Mucosa of rectum (tissue), 2 donors: ENCODE measurements at regions not wholly inside any gene's neighbourhood (a gene's known extent, or its start where the extent isn't known, plus 50 kb on each side); places are given as distances from the start of the nearest gene placed in this dataset.

Experiments
- H3K27ac ChIP-seq, 2 donors: one replicate each; pipeline ENCODE4 v1.7.0; 2013; ENCODE audit warnings: inconsistent platforms in 2 of 2, low read depth in 2 of 2, low read length in 2 of 2
- H3K27me3 ChIP-seq, 2 donors: one replicate each; pipeline ENCODE4 v1.7.0; 2013; ENCODE audit warnings: low read length in 2 of 2; ENCODE audit not compliant: control insufficient read depth in 2 of 2, insufficient read depth in 2 of 2
- H3K36me3 ChIP-seq, 2 donors: one replicate each; pipeline ENCODE4 v1.7.0; 2013; ENCODE audit warnings: low read length in 2 of 2; ENCODE audit not compliant: control insufficient read depth in 2 of 2, insufficient read depth in 2 of 2
- H3K4me1 ChIP-seq, 2 donors: one replicate each; pipeline ENCODE4 v1.7.0; 2013; ENCODE audit warnings: low read length in 2 of 2, mild to moderate bottlenecking in 1 of 2; ENCODE audit not compliant: control insufficient read depth in 2 of 2, insufficient read depth in 2 of 2
- H3K4me3 ChIP-seq, 2 donors: one replicate each; pipeline ENCODE4 v1.7.0; 2013; ENCODE audit warnings: low read length in 2 of 2
- H3K9ac ChIP-seq, 2 donors: one replicate each; pipeline ENCODE4 v1.7.0; 2013; ENCODE audit warnings: low read length in 2 of 2, low read depth in 1 of 2, mild to moderate bottlenecking in 1 of 2
- H3K9me3 ChIP-seq, 2 donors: one replicate each; pipeline ENCODE4 v1.7.0; 2013; ENCODE audit warnings: low read length in 2 of 2; ENCODE audit not compliant: control insufficient read depth in 2 of 2
- donor health status: healthy.
- donor health status: Normal muscosa, but diverticular disease.

- Histone ChIP-seq H3K27ac (no peak overlapping the region), H3K4me3 (no peak overlapping the region), H3K9me3 (no peaks in the 10 kb centered on the region), H3K36me3 (no peaks in the 10 kb centered on the region), H3K9ac (no peak overlapping the region), H3K4me1 (peaks cover 5 to 17% of the 10 kb centered on the region in 2 donors), H3K27me3 (no peaks in the 10 kb centered on the region)
Measured at GRCh38 chr1:39134768-39135333, 69.6 kb upstream of the MACF1 start.

- Histone ChIP-seq H3K36me3 (no peaks in the 10 kb centered on the region), H3K27ac (no peak overlapping the region), H3K9ac (no peak overlapping the region), H3K4me1 (peaks cover 5 to 10% of the 10 kb centered on the region in 2 donors), H3K9me3 (no peaks in the 10 kb centered on the region), H3K4me3 (no peak overlapping the region), H3K27me3 (no peaks in the 10 kb centered on the region)
Measured at GRCh38 chr1:39136638-39137037, 67.9 kb upstream of the MACF1 start.

GRCh38 chr1:39139723-39140360 lies 64.7 kb upstream of the MACF1 start:
- Histone ChIP-seq H3K4me3 (no peak overlapping the region), H3K27ac (no peak overlapping the region), H3K9ac (no peak overlapping the region), H3K27me3 (no peaks in the 10 kb centered on the region), H3K36me3 (no peaks in the 10 kb centered on the region), H3K4me1 (peaks cover 0 to 5% of the 10 kb centered on the region in 2 donors), H3K9me3 (no peaks in the 10 kb centered on the region)

- peaks cover 0 to 5% of the 10 kb centered on the region in 2 donors for H3K4me1 ChIP-seq
Measured at GRCh38 chr1:39141925-39142324, 62.6 kb upstream of the MACF1 start.

DNA sequence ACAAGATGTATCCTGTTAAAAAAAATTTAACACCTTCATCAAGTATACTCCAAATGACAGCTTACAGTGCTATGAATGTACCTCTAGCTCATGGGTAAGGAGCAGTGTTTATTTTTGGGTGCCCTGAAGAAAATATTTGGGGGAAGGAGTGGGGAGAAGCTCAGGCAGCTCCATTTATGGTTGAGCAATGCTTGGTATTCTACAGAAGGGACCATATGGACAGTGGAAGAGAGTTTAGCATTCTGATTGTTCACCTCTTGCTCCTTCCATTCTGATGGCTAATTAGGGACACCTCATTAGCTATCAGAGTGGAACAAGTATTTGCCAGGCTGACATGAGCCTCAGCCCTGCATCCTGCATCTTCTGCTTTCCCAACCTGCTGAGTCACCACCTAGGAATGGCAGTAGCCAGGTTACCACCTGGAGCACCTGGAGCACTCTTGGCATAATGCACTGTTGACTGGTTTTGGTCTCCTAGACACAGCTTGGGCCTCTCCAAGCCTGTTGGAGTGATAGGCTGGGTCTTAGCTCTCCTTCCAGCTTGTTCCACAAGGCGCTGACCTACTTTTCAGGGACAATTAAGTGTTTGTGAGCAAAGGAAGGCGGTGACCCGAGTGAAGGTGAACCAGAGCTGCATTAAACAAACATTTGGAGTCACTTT lies 62.0 kb upstream of the MACF1 start:
- Histone ChIP-seq H3K4me3 (no peak overlapping the region), H3K36me3 (no peaks in the 10 kb centered on the region), H3K9ac (no peak overlapping the region), H3K9me3 (no peaks in the 10 kb centered on the region), H3K4me1 (peaks cover 0 to 5% of the 10 kb centered on the region in 2 donors), H3K27ac (no peak overlapping the region), H3K27me3 (no peaks in the 10 kb centered on the region)

More at GRCh38 chr1:39141925-39142324, 62.6 kb upstream of the MACF1 start:
- no peaks in the 10 kb centered on the region for H3K9me3 ChIP-seq
- no peak overlapping the region for H3K9ac ChIP-seq
- no peak overlapping the region for H3K4me3 ChIP-seq
- H3K27me3 ChIP-seq = no peaks in the 10 kb centered on the region
- no peaks in the 10 kb centered on the region for H3K36me3 ChIP-seq
- H3K27ac ChIP-seq = no peak overlapping the region

- no peaks in the 10 kb centered on the region for H3K36me3 ChIP-seq
- no peak overlapping the region for H3K27ac ChIP-seq
- H3K4me3 ChIP-seq = no peak overlapping the region
- H3K27me3 ChIP-seq = no peaks in the 10 kb centered on the region
- no peaks in the 10 kb centered on the region for H3K9me3 ChIP-seq
- no peak overlapping the region for H3K9ac ChIP-seq
- peaks cover 0 to 5% of the 10 kb centered on the region in 2 donors for H3K4me1 ChIP-seq
Measured at GRCh38 chr1:39144924-39145323, 59.6 kb upstream of the MACF1 start.

DNA sequence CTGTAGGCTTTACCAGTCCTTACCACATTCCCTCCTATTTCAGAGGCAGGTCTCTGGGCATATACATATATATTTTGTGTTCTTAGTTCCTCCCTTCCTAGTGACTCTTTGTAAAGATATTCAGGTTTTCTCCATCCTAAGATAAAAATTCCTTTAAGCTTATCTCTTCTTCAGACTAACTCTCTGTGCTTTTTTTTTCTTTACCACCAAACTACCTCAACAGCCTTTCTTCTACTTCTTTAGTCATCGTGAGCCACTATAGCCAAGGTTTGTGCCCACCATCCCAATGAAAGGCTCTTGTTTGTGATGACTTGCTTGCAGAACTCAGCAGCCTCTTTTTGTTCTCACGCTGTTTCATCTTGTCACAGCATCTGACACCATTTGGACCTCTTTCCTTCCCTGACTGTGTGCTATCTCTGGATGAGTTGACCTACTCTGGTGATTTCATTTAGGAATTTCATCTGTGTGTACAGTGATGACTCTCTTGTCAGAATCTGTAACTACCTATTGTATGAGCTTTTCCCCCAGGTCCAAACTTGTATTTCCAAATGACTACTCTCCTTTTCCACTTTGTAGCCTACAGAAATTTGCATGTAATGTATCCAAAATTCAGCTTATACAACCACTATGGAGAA lies 59.0 kb upstream of the MACF1 start:
- Histone ChIP-seq H3K4me1 (peaks cover 0 to 5% of the 10 kb centered on the region in 2 donors), H3K4me3 (no peak overlapping the region), H3K9ac (no peak overlapping the region), H3K27me3 (no peaks in the 10 kb centered on the region), H3K27ac (no peak overlapping the region), H3K9me3 (no peaks in the 10 kb centered on the region), H3K36me3 (no peaks in the 10 kb centered on the region)

DNA sequence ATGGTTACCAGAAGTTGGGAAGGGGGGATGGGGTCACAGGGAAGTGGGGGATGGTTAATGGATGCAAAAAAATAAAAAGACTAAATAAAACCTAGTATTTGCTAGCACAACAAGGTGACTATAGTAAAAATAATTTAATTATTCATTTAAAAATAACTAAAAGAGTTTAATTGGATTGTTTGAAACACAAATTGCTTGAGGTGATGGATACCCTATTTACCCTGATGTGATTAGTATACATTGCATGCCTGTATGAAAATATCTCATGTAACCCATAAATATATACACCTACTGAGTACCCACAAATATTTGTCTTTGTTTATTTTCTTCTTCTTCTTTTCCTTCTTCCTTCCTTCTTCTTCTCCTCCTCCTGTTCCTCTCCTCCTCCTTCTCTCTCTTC lies 57.8 kb upstream of the MACF1 start:
- Histone ChIP-seq H3K4me1 (peaks cover 0 to 5% of the 10 kb centered on the region in 2 donors), H3K36me3 (no peaks in the 10 kb centered on the region), H3K27me3 (no peaks in the 10 kb centered on the region), H3K9me3 (no peaks in the 10 kb centered on the region), H3K4me3 (no peak overlapping the region), H3K27ac (no peak overlapping the region), H3K9ac (no peak overlapping the region)

DNA sequence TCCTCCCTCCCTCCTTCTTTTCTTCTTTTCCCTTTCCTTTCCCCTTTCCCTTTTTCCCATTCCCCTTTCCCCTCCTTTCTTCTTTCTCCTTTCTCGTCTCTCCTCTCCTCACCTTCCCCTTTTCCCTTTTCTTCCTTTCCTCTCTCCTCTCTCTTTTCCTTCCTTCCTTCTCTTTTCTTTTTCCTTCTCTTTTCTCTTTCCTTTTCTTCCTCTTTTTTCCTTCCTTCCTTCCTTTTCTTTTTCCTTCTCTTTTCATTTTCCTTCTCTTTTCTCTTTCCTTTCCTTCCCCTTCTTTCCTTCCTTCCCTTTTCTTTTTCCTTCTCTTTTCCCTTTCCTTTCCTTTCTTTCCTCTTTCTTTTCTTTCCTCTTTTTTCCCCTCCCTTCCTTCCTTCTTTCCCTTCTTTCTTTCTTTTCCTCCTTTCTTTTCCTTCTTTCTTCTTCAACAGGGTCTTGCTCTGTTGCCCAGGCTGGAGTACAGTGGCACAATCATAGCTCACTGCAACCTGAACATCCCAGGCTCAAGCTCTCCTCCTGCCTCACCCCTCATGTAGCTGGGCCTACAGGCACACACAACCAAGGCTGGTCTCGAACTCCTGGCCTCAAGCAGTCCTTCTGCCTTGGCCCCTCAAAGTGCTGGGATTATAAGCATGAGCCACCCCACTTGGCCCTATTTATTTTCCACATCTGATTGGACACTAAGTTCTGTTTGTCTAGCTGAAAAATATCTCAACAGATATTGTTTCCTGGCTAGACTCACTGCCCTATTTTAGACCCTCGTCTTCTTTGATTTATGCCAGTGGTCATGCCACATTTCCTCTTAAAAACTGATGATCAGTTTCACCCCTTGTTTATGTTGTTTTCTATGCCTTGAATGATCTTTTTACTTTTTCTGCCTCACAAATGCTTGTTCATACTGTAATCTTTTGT lies 57.1 kb upstream of the MACF1 start:
- H3K9ac ChIP-seq = no peak overlapping the region
- H3K4me3 ChIP-seq = no peak overlapping the region
- no peaks in the 10 kb centered on the region for H3K9me3 ChIP-seq
- H3K27ac ChIP-seq = no peak overlapping the region
- H3K27me3 ChIP-seq = no peaks in the 10 kb centered on the region
- H3K4me1 ChIP-seq = peaks cover 0 to 5% of the 10 kb centered on the region in 2 donors
- no peaks in the 10 kb centered on the region for H3K36me3 ChIP-seq
